PC-9 (cell line): ENCODE measurements at regions not wholly inside any gene's neighbourhood (a gene's known extent, or its start where the extent isn't known, plus 50 kb on each side); places are given as distances from the start of the nearest gene placed in this dataset.

Experiments used
- CTCF ChIP-seq: fragments of 200-600 bp; sonication (generic); conservative IDR thresholded peaks from 2 replicates; pipeline ENCODE4 v1.6.1; 2017; ENCODE audit warnings: mixed run types, antibody characterized with exemption, mild to moderate bottlenecking, moderate library complexity
- EZH2 ChIP-seq: fragments of 200-600 bp; sonication (generic); IDR thresholded peaks from 2 replicates; pipeline ENCODE4 v1.8.0; 2017; ENCODE audit warnings: antibody characterized with exemption, low read depth

- TF ChIP-seq CTCF (no peak), EZH2 (no peak)
Observed at GRCh38 chr6:166253281-166253681, 54.9 kb downstream of the PRR18 start.
